HFF-Myc (cell line): ENCODE measurements at regions not wholly inside any gene's neighbourhood (a gene's known extent, or its start where the extent isn't known, plus 50 kb on each side); places are given as distances from the start of the nearest gene placed in this dataset.
A peak's percentile ranks its signal among the peaks of the same experiment; 100 is the strongest.

ENCODE experiments used
- DNase-seq: peaks from one replicate; pipeline ENCODE4 v3.0.0-alpha.2; 2011; ENCODE audit warnings: low read depth; ENCODE audit errors: extremely low read depth
- H3K4me3 ChIP-seq: replicated peaks from 2 replicates; pipeline ENCODE4 v1.5.1; 2011; ENCODE audit warnings: low read depth, mild to moderate bottlenecking, control low read depth, low read length
- CTCF ChIP-seq: IDR thresholded peaks from 2 replicates; pipeline ENCODE4 v1.5.1; 2012; ENCODE audit warnings: mild to moderate bottlenecking, low read depth, low read length, control low read depth; ENCODE audit errors: missing control alignments

- H3K4me3 ChIP-seq, result no peak overlapping the region
- no peak for DNase-seq
- TF ChIP-seq CTCF, result no peak
These were observed 224.3 kb downstream of the NEDD1 start for GRCh38 chr12:97131220-97131981.

GRCh38 chr12:97132270-97132669 lies 225.2 kb downstream of the NEDD1 start:
- no peak for DNase-seq
- no peak overlapping the region for H3K4me3 ChIP-seq
- no peak for TF ChIP-seq CTCF

DNA sequence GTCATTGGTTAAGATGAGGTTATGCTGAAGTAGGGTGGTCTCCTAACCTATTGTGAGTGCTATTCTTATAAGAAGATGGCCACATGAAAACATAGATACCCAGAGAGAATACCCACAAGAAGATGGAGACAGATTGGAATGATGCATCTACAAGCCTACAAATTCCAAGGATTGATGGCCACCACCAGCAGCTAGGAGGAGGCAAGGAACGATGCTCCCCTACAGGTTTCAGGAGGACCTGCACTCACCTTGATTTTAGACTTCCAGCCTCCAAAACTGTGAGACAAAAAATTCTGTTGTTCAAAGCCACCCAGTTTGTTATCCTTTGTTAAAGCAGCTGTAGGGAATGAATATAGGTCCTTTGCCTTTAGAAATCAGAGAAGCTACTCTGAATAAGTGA lies 227.4 kb downstream of the NEDD1 start:
- TF ChIP-seq CTCF, result no peak
- no peak overlapping the region for H3K4me3 ChIP-seq
- no peak for DNase-seq

GRCh38 chr12:97140355-97140754 lies 233.3 kb downstream of the NEDD1 start:
- TF ChIP-seq CTCF, result no peak
- no peak for DNase-seq
- no peak overlapping the region for H3K4me3 ChIP-seq

DNA sequence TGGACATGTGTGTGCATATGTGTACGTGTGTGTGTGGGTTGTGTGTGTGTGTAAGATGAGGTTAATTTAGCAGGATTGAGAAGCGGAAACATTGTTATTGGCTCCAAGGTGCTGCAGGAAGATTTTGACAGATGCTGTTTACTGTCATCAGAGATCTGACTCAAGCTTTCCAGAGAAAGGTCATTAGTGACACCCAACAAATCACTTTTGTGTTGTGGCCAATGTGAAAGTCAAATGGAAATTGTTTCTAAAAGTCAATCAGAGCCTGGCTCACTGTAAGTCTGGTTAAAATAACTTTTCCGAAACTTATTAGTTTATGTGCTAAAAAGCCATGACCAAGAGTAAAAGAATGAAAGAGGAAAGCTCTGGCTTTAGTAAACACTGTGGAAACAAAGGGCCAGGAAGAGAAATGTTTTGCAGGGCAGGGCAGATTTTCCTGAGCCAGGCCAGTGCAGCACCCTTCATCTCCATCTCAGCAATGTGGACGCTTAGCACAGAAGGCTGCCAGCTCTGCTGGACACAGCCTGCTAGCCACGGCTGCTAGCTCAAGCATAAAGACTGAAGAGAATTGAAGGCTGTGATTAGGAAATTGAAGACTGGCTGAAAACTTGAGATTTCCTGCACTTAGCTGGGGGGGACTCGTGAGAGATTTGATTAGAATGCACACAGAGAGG lies 235.8 kb downstream of the NEDD1 start:
- no peak for DNase-seq

DNA sequence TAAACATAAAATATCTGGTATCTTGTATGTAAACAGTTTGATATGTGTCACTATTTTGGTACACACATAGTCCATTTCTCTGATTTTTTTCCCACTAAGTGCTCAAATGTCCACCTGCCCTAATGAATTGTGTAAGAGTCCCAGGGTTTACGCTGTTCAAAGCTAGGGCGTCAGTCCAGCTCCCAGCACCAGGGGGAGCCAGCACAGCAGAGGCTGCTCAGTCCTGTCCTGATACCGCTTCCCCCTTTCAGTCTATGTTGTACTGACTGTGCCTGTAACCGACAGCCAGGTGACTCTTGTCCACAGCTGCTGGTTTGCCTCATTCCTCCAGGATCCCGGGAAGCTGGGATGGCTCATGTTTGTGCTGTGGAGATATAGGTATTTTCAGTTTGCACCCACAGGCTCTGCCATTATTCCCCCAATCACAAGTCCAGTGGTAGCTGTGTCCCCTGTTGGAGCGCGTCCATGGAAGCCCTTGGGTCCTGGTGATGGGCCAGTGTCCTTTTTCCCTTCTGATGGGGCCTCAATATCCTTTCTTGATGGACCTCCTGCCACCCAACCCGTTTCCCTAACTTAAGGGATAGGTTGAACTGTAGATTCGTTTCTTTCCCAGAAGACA lies 242.0 kb downstream of the NEDD1 start:
- TF ChIP-seq CTCF, result peak; percentile 53
- no peak for DNase-seq
- H3K4me3 ChIP-seq, result no peak overlapping the region

More for the DNA sequence above, 235.8 kb downstream of the NEDD1 start:
- TF ChIP-seq CTCF, result no peak
- H3K4me3 ChIP-seq, result no peak overlapping the region
